ENCODE measurements at regions not wholly inside any gene's neighbourhood (a gene's known extent, or its start where the extent isn't known, plus 50 kb on each side); places are given as distances from the start of the nearest gene placed in this dataset.

GRCh38 chr2:236673823-236674185, 104.2 kb downstream of the ACKR3 start:
- no peak for FAIRE-seq
- TF ChIP-seq, protein P1, sequence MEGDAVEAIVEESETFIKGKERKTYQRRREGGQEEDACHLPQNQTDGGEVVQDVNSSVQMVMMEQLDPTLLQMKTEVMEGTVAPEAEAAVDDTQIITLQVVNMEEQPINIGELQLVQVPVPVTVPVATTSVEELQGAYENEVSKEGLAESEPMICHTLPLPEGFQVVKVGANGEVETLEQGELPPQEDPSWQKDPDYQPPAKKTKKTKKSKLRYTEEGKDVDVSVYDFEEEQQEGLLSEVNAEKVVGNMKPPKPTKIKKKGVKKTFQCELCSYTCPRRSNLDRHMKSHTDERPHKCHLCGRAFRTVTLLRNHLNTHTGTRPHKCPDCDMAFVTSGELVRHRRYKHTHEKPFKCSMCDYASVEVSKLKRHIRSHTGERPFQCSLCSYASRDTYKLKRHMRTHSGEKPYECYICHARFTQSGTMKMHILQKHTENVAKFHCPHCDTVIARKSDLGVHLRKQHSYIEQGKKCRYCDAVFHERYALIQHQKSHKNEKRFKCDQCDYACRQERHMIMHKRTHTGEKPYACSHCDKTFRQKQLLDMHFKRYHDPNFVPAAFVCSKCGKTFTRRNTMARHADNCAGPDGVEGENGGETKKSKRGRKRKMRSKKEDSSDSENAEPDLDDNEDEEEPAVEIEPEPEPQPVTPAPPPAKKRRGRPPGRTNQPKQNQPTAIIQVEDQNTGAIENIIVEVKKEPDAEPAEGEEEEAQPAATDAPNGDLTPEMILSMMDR (IDR thresholded peaks at IDR 0.05; ENCODE audit: insufficient read depth, missing control alignments) = no peak
- DNase-seq (ENCODE audit: insufficient read length, low spot score) = no peak

GRCh38 chr2:236674238-236674637, 104.6 kb downstream of the ACKR3 start:
- DNase-seq (ENCODE audit: insufficient read length, low spot score) = no peak
- no peak for FAIRE-seq
- TF ChIP-seq, protein P1 (IDR thresholded peaks at IDR 0.05; ENCODE audit: insufficient read depth, missing control alignments) = no peak

DNA sequence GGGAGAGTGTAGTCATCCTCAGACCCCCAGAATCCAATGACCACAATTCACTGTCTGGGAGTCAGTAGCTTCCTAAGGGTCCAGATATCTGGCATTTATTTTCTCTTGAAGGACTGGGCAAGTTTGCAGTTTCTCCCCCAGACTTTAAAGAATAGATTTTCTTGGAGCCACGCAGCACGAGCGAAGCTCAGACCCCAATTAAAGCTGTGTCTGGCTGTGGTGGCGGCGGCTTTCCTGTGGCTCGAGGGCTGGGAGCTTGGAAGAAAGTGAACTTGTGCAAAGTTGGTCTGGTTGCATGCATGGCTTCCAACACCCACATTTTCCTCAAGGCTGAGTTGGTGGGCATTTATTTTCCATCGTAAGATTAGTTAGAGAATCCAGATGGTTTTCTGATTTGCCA, 105.0 kb downstream of the ACKR3 start:
- no peak for FAIRE-seq
- TF ChIP-seq, protein P1 (IDR thresholded peaks at IDR 0.05; ENCODE audit: insufficient read depth, missing control alignments) = no peak
- no peak for DNase-seq (ENCODE audit: insufficient read length, low spot score)

- FAIRE-seq = no peak
- no peak for DNase-seq (ENCODE audit: insufficient read length, low spot score)
- TF ChIP-seq, protein P1 (IDR thresholded peaks at IDR 0.05; ENCODE audit: insufficient read depth, missing control alignments) = no peak
These were observed 105.4 kb downstream of the ACKR3 start for GRCh38 chr2:236675051-236675450.

GRCh38 chr2:236675526-236675925, 105.9 kb downstream of the ACKR3 start:
- no peak for FAIRE-seq
- TF ChIP-seq, protein P1 (IDR thresholded peaks at IDR 0.05; ENCODE audit: insufficient read depth, missing control alignments) = no peak
- DNase-seq (ENCODE audit: insufficient read length, low spot score) = no peak

DNA sequence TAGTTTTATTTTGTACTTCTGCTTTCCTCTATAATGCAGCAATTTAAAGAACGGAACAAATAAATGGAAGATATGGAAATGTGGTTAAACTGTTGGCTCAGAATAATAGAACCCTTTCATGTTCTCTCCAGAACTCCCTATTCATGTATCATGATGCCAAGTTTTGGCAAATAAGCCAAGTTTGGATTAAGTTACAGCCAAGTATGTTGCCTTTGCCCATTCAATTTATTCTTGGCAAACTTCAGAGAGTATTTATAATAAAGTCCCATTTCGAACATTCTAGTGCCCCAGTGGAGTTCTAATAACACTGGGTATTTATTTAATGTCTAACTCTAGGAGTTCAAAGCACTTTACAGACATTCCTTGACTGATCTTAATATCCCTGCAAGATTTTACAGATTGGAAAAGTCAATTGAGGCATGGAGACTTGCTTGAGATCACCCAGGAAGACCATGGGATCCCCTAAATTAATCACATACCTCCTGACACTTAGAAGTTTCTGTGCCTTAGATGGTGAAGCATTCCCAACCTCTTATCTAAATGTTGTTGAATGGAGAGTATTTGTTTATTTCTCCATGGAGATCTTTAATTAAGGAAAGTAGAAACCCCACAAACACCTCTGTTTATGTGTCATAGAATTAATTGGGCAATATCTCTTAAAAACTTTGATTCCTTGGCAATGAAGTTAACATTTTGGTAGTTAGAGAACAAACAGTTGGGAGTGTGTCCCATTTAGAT, 106.7 kb downstream of the ACKR3 start:
- FAIRE-seq = no peak
- DNase-seq (ENCODE audit: insufficient read length, low spot score) = no peak
- TF ChIP-seq, protein P1 (IDR thresholded peaks at IDR 0.05; ENCODE audit: insufficient read depth, missing control alignments) = no peak

- DNase-seq (ENCODE audit: insufficient read length, low spot score) (no peak), FAIRE-seq (no peak)
- TF ChIP-seq, protein P1 (IDR thresholded peaks at IDR 0.05; ENCODE audit: insufficient read depth, missing control alignments) = no peak
These were observed 107.7 kb downstream of the ACKR3 start for GRCh38 chr2:236677368-236677767.
